ENCODE measurements at regions not wholly inside any gene's neighbourhood (a gene's known extent, or its start where the extent isn't known, plus 50 kb on each side); places are given as distances from the start of the nearest gene placed in this dataset.

GRCh38 chr5:126311766-126312165, 111.4 kb upstream of the GRAMD2B start:
- DNase-seq (ENCODE audit: low read depth): no peak

GRCh38 chr5:126315341-126315740, 107.9 kb upstream of the GRAMD2B start:
- DNase-seq (ENCODE audit: low read depth): no peak

GRCh38 chr5:126332326-126332725, 90.9 kb upstream of the GRAMD2B start:
- DNase-seq (ENCODE audit: low read depth): no peak

GRCh38 chr5:126334760-126335159, 88.4 kb upstream of the GRAMD2B start:
- no peak for DNase-seq (ENCODE audit: low read depth)

GRCh38 chr5:126335886-126336285, 87.3 kb upstream of the GRAMD2B start:
- no peak for DNase-seq (ENCODE audit: low read depth)

GRCh38 chr5:126338635-126339034, 84.6 kb upstream of the GRAMD2B start:
- DNase-seq (ENCODE audit: low read depth): no peak

- peak; percentile 73 for DNase-seq (ENCODE audit: low read depth)
Observed at GRCh38 chr5:126339215-126339805, 83.9 kb upstream of the GRAMD2B start.

- no peak for DNase-seq (ENCODE audit: low read depth)
Observed at GRCh38 chr5:126341906-126342630, 81.1 kb upstream of the GRAMD2B start.

- DNase-seq (ENCODE audit: low read depth): no peak
Observed at GRCh38 chr5:126348855-126349635, 74.2 kb upstream of the GRAMD2B start.

GRCh38 chr5:126351153-126351552, 72.1 kb upstream of the GRAMD2B start:
- DNase-seq (ENCODE audit: low read depth): peak; percentile 53

GRCh38 chr5:126354012-126354857, 69.0 kb upstream of the GRAMD2B start:
- peak; percentile 95 for DNase-seq (ENCODE audit: low read depth)

GRCh38 chr5:126354858-126355731, 68.1 kb upstream of the GRAMD2B start:
- no peak for DNase-seq (ENCODE audit: low read depth)

GRCh38 chr5:126355940-126356339, 67.3 kb upstream of the GRAMD2B start:
- DNase-seq (ENCODE audit: low read depth): no peak

GRCh38 chr5:126357585-126358342, 65.4 kb upstream of the GRAMD2B start:
- DNase-seq (ENCODE audit: low read depth): no peak

- no peak for DNase-seq (ENCODE audit: low read depth)
Observed at GRCh38 chr5:126358525-126358924, 64.7 kb upstream of the GRAMD2B start.

- no peak for DNase-seq (ENCODE audit: low read depth)
Observed at GRCh38 chr5:126359884-126360283, 63.3 kb upstream of the GRAMD2B start.

- DNase-seq (ENCODE audit: low read depth): no peak
Observed at GRCh38 chr5:126360467-126360866, 62.7 kb upstream of the GRAMD2B start.

- no peak for DNase-seq (ENCODE audit: low read depth)
Observed at GRCh38 chr5:126363658-126364057, 59.6 kb upstream of the GRAMD2B start.

- no peak for DNase-seq (ENCODE audit: low read depth)
Observed at GRCh38 chr5:126364206-126364902, 58.9 kb upstream of the GRAMD2B start.
